HepG2 (cell line): ENCODE measurements at regions not wholly inside any gene's neighbourhood (a gene's known extent, or its start where the extent isn't known, plus 50 kb on each side); places are given as distances from the start of the nearest gene placed in this dataset.

Experiments used
- ATAC-seq: fragments of 200-7000 bp; cut with Tn5 transposase; 3 replicates; pipeline ENCODE4 v1.9.1; 2020; ENCODE audit warnings: mild to moderate bottlenecking, moderate library complexity
- BruUV-seq: library from RNA; stranded (reverse); fragments of 400-500 nt; replicated peaks from 2 replicates; lab custom pipeline; 2021; lab: Mats Ljungman, UMichigan
- CTCF ChIA-PET: fragments of 300-600 bp; formaldehyde crosslinking; extraction: SDS; loops from one replicate; lab custom pipeline; 2021; ENCODE audit warnings: low total read pairs, inconsistent platforms, low intra/inter-chr PET ratio; lab: Yijun Ruan, JAX
- POLR2A ChIA-PET: fragments of 350-600 bp; sonication (Branson Sonifier 250); formaldehyde crosslinking; loops from one replicate; lab custom pipeline; 2020; ENCODE audit warnings: antibody characterized with exemption, inconsistent platforms; lab: Yijun Ruan, JAX
- DNase-seq: peaks from one replicate; pipeline ENCODE4 v3.0.0-alpha.2; 2015; ENCODE audit warnings: low spot score
- FAIRE-seq: peaks from 3 replicates; lab custom pipeline; 2011; peaks lifted over from hg19 to GRCh38; lab: Jason Lieb, UNC
- H2AFZ ChIP-seq: one replicate; pipeline ENCODE4 v1.6.1; 2011; ENCODE audit warnings: low read length, inconsistent platforms
- H3K27ac ChIP-seq: fragments of 300-600 bp; 3 replicates; pipeline ENCODE4 v1.8.0; 2011; ENCODE audit warnings: mixed run types, mild to moderate bottlenecking, mixed read lengths, low read length, inconsistent platforms; ENCODE audit not compliant: insufficient read depth; ENCODE audit errors: extremely low read length
- H3K27me3 ChIP-seq, 2 experiments: fragments of 200-600 bp in 1 of 2; 2 replicates in 1 of 2; 3 replicates in 1 of 2; pipeline versions ENCODE4 v1.6.0 to v1.8.0; 2011; ENCODE audit warnings: low read length in 2 of 2, mild to moderate bottlenecking in 2 of 2, moderate library complexity in 2 of 2, inconsistent platforms in 1 of 2; ENCODE audit not compliant: insufficient read depth in 2 of 2, control insufficient read depth in 1 of 2
- H3K36me3 ChIP-seq, 2 experiments: fragments of 200-600 bp in 1 of 2; replicated peaks in 1 of 2; 2 replicates in 1 of 2; 3 replicates in 1 of 2; pipeline versions ENCODE4 v1.5.1 to v1.8.0; 2011; ENCODE audit warnings: low read length in 2 of 2, inconsistent platforms in 1 of 2; ENCODE audit not compliant: insufficient read depth in 2 of 2, control insufficient read depth in 1 of 2
- H3K4me1 ChIP-seq: 2 replicates; pipeline ENCODE4 v1.5.1; 2012; ENCODE audit warnings: low read length, inconsistent platforms; ENCODE audit not compliant: insufficient read depth
- H3K4me2 ChIP-seq: 2 replicates; pipeline ENCODE4 v1.6.0; 2011; ENCODE audit warnings: low read depth, low read length, inconsistent platforms
- H3K4me3 ChIP-seq, 3 experiments: fragments of 200-600 bp in 1 of 3; sonication (generic), shearing (Covaris generic) in 1 of 3; replicated peaks in 1 of 3; 2 replicates each; pipeline ENCODE4 v1.5.1; 2011 to 2016; ENCODE audit warnings: low read length in 3 of 3, inconsistent platforms in 2 of 3, low read depth in 2 of 3, mild to moderate bottlenecking in 2 of 3, control low read depth in 1 of 3, mixed read lengths in 1 of 3; ENCODE audit not compliant: insufficient read depth in 1 of 3
- H3K79me2 ChIP-seq: one replicate; pipeline ENCODE4 v1.6.1; 2011; ENCODE audit warnings: low read length, inconsistent platforms; ENCODE audit not compliant: insufficient read depth
- H3K9ac ChIP-seq: 2 replicates; pipeline ENCODE4 v1.6.0; 2011; ENCODE audit warnings: mild to moderate bottlenecking, low read depth, low read length, inconsistent platforms; ENCODE audit not compliant: insufficient read depth
- H3K9me3 ChIP-seq: 2 replicates; pipeline ENCODE4 v1.5.1; 2012; ENCODE audit warnings: mild to moderate bottlenecking, low read length
- H4K20me1 ChIP-seq: 2 replicates; pipeline ENCODE4 v1.6.0; 2011; ENCODE audit warnings: inconsistent platforms, mild to moderate bottlenecking, low read length, moderate library complexity; ENCODE audit not compliant: insufficient read depth
- DPF2 ChIP-seq: sonication (generic); formaldehyde crosslinking; IDR thresholded peaks from 2 replicates; pipeline ENCODE4 v1.4.0; 2020; ENCODE audit warnings: mild to moderate bottlenecking, low read depth, missing genetic modification reagents, borderline replicate concordance
- GFI1 ChIP-seq: sonication (generic); formaldehyde crosslinking; IDR thresholded peaks from 2 replicates; pipeline ENCODE4 v1.5.0; 2020; ENCODE audit warnings: missing genetic modification reagents, mild to moderate bottlenecking, borderline replicate concordance
- HDAC6 ChIP-seq: fragments of 200-600 bp; sonication (generic); IDR thresholded peaks from 2 replicates; pipeline ENCODE4 v1.7.0; 2017; ENCODE audit warnings: mild to moderate bottlenecking, antibody characterized with exemption, low read length, low read depth
- IKZF1 ChIP-seq: fragments of 450-650 bp; IDR thresholded peaks from 2 replicates; pipeline ENCODE4 v1.7.1; 2016
- RXRB ChIP-seq: IDR thresholded peaks from 2 replicates; pipeline ENCODE4 v1.6.1; 2016; ENCODE audit warnings: borderline replicate concordance, missing genetic modification reagents, missing compliant biosample characterization
- STAG1 ChIP-seq: sonication (generic); formaldehyde crosslinking; IDR thresholded peaks from 2 replicates; pipeline ENCODE4 v1.4.0; 2020; ENCODE audit warnings: missing genetic modification reagents
- TMF1 ChIP-seq: sonication (generic); formaldehyde crosslinking; IDR thresholded peaks from 2 replicates; pipeline ENCODE4 v1.8.1; 2022; ENCODE audit warnings: low read depth, missing genetic modification reagents
- ZNF281 ChIP-seq: sonication (generic); formaldehyde crosslinking; IDR thresholded peaks from 2 replicates; pipeline ENCODE4 v1.4.0; 2020; ENCODE audit warnings: missing genetic modification reagents, borderline replicate concordance
- ZNF318 ChIP-seq: sonication (generic); formaldehyde crosslinking; IDR thresholded peaks from 2 replicates; pipeline ENCODE4 v1.4.0; 2020; ENCODE audit warnings: mild to moderate bottlenecking, missing genetic modification reagents
- ZNF362 ChIP-seq: sonication (generic); formaldehyde crosslinking; IDR thresholded peaks from 2 replicates; pipeline ENCODE4 v1.4.0; 2020; ENCODE audit warnings: missing genetic modification reagents, mild to moderate bottlenecking, borderline replicate concordance
- ZNF577 ChIP-seq: sonication (generic); formaldehyde crosslinking; IDR thresholded peaks from 2 replicates; pipeline ENCODE4 v1.4.0; 2020; ENCODE audit warnings: mild to moderate bottlenecking, low read depth, missing genetic modification reagents, borderline replicate concordance
- ZSCAN9 ChIP-seq: IDR thresholded peaks from 2 replicates; pipeline ENCODE4 v1.6.1; 2016; ENCODE audit warnings: borderline replicate concordance
- WGBS: methylation state at CpG from one replicate; pipeline ENCODE4 v1.1.6; 2017; ENCODE audit warnings: low lambda C conversion rate; 5-methylcytosine and 5-hydroxymethylcytosine counted together
- in situ Hi-C: cut with HindIII; loops from 2 replicates; pipeline ENCODE4 v1.10.0; 2017; ENCODE audit warnings: low pct_unique_long_range_greater_than_20kb; ENCODE audit not compliant: extremely low pct_ligation_motif_present
- intact Hi-C: fragments of 100-400 bp; cut with micrococcal nuclease; formaldehyde crosslinking; loops from one replicate; pipeline ENCODE4 v1.10.0; 2022; ENCODE audit not compliant: unreplicated experiment

- Histone ChIP-seq H3K9ac (no peak overlapping the region), H3K27ac (no peak overlapping the region), H3K4me1 (no peaks in the 10 kb centered on the region), H3K79me2 (no peaks in the 10 kb centered on the region), H3K9me3 (no peaks in the 10 kb centered on the region), H2AFZ (no peak overlapping the region), H4K20me1 (no peaks in the 10 kb centered on the region), H3K4me3 (no peak overlapping the region), H3K27me3 (no peaks in the 10 kb centered on the region), H3K4me2 (no peak overlapping the region), H3K36me3 (no peaks in the 10 kb centered on the region)
- POLR2A ChIA-PET, result no interaction called here
- intact Hi-C loops (loop anchor here (2.0 to 5.0 kb wide), 2 partner anchors 824 to 844 kb away; no protein-coding TSS in a partner anchor), in situ Hi-C loops (loop anchor here (25.0 kb wide), 1 partner anchor 834 kb away; no protein-coding TSS in a partner anchor)
- CTCF ChIA-PET, result interaction anchor here (1.6 to 1.7 kb wide), 2 partner anchors 823 to 845 kb away, joined by 8 to 11 read pairs; no protein-coding TSS in a partner anchor
- WGBS, result 1% methylated on average over 3 of the region's 3 CpGs
- no TSS peak for BruUV-seq
- ATAC-seq (peak; percentile 43; the same call in 1 of the 3 replicates), FAIRE-seq (no peak), DNase-seq (peak; percentile 31)
- no peak for TF ChIP-seq ZNF577
- no peak for TF ChIP-seq IKZF1
- no peak for TF ChIP-seq HDAC6
- no peak for TF ChIP-seq ZNF362 (CRISPR knock-in tag)
- no peak for TF ChIP-seq ZSCAN9 (CRISPR knock-in tag)
- no peak for TF ChIP-seq ZNF281
- no peak for TF ChIP-seq GFI1 (CRISPR knock-in tag)
- TF ChIP-seq ZNF318, result no peak
- peak; percentile 59; the same call in 1 of the 2 replicates for TF ChIP-seq RXRB
- TF ChIP-seq DPF2, result no peak
- no peak for TF ChIP-seq TMF1 (CRISPR knock-in tag)
- peak; percentile 66 for TF ChIP-seq STAG1 (CRISPR knock-in tag)
Observed at GRCh38 chr7:118352867-118353453, 128.5 kb downstream of the ANKRD7 start.
